Middle frontal gyrus (tissue), 1 donor: ENCODE measurements at regions not wholly inside any gene's neighbourhood (a gene's known extent, or its start where the extent isn't known, plus 50 kb on each side); places are given as distances from the start of the nearest gene placed in this dataset.

Source experiments
- DNase-seq: peaks from one replicate; pipeline ENCODE4 v3.0.0-alpha.2; 2015; ENCODE audit warnings: low spot score; ENCODE audit errors: extremely low spot score

- DNase-seq, result no peak
Observed at GRCh38 chr7:155879592-155879991, 67.3 kb upstream of the SHH start.

- DNase-seq, result no peak
Observed at GRCh38 chr7:155878674-155879073, 66.4 kb upstream of the SHH start.

GRCh38 chr7:155878250-155878649, 66.0 kb upstream of the SHH start:
- no peak for DNase-seq

GRCh38 chr7:155877167-155877566, 64.9 kb upstream of the SHH start:
- DNase-seq, result no peak

GRCh38 chr7:155874411-155874810, 62.1 kb upstream of the SHH start:
- no peak for DNase-seq

GRCh38 chr7:155874010-155874409, 61.7 kb upstream of the SHH start:
- DNase-seq, result no peak

GRCh38 chr7:155872678-155873369, 60.6 kb upstream of the SHH start:
- no peak for DNase-seq

- no peak for DNase-seq
Observed at GRCh38 chr7:155871211-155871610, 58.9 kb upstream of the SHH start.

GRCh38 chr7:155870334-155871180, 58.3 kb upstream of the SHH start:
- DNase-seq, result no peak

GRCh38 chr7:155869784-155870076, 57.5 kb upstream of the SHH start:
- no peak for DNase-seq

- DNase-seq, result no peak
Observed at GRCh38 chr7:155868955-155869783, 56.9 kb upstream of the SHH start.

- no peak for DNase-seq
Observed at GRCh38 chr7:155867734-155868400, 55.6 kb upstream of the SHH start.

GRCh38 chr7:155867280-155867679, 55.0 kb upstream of the SHH start:
- DNase-seq, result no peak

GRCh38 chr7:155865830-155866525, 53.7 kb upstream of the SHH start:
- DNase-seq, result no peak

GRCh38 chr7:155864991-155865690, 52.9 kb upstream of the SHH start:
- no peak for DNase-seq

- DNase-seq, result no peak
Observed at GRCh38 chr7:155864271-155864985, 52.2 kb upstream of the SHH start.

- no peak for DNase-seq
Observed at GRCh38 chr7:155863721-155864151, 51.5 kb upstream of the SHH start.

- no peak for DNase-seq
Observed at GRCh38 chr7:155862123-155862892, 50.0 kb upstream of the SHH start.
